GM20000 (cell line): ENCODE measurements at regions not wholly inside any gene's neighbourhood (a gene's known extent, or its start where the extent isn't known, plus 50 kb on each side); places are given as distances from the start of the nearest gene placed in this dataset.

ENCODE experiments used
- DNase-seq: peaks from one replicate; pipeline ENCODE4 v3.0.0; 2012; ENCODE audit warnings: low spot score
- TF ChIP-seq, protein P1 (sequence below): IDR thresholded peaks from 2 replicates; pipeline ENCODE4 v1.5.1; 2012; ENCODE audit warnings: mild to moderate bottlenecking, control low read depth; ENCODE audit errors: extremely low read depth, missing control alignments

DNA sequence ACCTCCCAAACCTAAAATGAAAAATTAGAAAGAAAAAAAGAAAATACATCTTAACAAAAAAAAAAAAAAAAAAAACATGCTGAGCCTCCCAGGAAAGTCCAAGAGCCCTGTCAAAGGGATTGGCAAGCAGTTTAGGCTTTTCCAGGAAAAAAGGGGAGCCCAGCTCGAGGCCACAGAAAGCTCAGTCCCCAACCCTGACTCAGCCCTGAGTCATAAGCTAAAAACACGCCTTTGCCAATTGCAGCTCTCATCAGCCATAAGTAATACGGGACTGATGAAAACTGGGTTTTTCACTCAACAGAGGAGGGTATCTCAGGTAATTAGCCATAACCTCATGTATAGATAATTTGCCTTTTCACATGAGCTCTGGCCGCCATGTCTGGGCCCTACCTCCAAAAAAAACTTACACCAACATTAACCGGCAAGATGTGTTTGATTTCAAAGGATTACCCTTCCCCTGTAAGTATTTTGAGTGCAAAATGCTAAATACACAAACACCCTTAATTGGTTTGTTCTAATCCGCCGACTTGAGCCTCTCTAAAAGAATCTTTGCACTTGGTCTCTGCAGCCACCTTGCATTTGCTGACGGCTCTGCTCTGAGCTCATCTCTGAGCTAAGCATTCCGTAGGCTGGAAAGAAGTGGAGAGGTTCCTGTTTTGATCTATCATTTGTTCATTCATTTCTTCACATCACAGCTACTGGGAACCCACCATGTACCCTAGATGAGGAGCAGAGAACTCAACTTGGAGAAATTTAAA, 319.2 kb downstream of the BCL11B start:
- no peak for DNase-seq
- TF ChIP-seq, protein P1, sequence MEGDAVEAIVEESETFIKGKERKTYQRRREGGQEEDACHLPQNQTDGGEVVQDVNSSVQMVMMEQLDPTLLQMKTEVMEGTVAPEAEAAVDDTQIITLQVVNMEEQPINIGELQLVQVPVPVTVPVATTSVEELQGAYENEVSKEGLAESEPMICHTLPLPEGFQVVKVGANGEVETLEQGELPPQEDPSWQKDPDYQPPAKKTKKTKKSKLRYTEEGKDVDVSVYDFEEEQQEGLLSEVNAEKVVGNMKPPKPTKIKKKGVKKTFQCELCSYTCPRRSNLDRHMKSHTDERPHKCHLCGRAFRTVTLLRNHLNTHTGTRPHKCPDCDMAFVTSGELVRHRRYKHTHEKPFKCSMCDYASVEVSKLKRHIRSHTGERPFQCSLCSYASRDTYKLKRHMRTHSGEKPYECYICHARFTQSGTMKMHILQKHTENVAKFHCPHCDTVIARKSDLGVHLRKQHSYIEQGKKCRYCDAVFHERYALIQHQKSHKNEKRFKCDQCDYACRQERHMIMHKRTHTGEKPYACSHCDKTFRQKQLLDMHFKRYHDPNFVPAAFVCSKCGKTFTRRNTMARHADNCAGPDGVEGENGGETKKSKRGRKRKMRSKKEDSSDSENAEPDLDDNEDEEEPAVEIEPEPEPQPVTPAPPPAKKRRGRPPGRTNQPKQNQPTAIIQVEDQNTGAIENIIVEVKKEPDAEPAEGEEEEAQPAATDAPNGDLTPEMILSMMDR: no peak

DNA sequence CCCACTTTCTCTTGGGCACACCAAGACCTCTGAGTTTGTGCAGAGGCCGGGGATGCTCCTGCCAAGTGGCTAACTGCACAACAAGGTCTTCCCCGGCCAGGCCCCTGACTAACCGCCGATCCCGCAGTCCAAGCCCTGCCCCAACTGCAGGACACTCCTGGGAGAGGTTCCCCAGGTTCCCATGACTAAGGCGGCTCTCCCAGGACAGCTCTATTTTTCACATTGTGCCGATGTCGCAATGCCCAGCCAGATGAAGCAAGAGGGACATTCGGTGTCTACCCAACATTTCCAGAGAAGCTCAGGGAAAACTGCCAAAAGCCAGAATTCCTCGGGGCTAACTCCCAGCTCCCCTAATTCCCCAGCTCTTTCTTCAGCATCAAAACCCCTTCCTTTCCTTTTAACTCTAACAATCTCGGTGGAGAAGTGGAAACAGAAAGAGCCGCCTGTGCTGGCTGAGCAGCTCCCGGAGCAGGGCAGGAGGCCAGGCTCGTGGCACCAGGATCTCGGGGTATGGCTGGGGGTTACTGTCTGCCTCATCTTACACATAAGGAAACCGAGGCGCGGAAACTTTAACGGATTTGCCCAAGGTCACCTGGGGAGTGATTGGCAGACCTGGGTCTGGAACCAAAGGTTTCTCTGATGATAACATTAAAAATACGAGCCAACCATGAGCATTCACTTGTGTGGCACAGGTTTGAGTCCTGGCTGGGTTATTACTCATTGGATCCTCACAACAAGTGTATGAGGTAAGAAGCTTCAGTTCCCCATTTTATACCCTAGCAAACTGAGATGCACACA, 318.2 kb downstream of the BCL11B start:
- DNase-seq: no peak
- TF ChIP-seq, protein P1: no peak

GRCh38 chr14:98954349-98955000, 317.5 kb downstream of the BCL11B start:
- DNase-seq: no peak
- TF ChIP-seq, protein P1: no peak

DNA sequence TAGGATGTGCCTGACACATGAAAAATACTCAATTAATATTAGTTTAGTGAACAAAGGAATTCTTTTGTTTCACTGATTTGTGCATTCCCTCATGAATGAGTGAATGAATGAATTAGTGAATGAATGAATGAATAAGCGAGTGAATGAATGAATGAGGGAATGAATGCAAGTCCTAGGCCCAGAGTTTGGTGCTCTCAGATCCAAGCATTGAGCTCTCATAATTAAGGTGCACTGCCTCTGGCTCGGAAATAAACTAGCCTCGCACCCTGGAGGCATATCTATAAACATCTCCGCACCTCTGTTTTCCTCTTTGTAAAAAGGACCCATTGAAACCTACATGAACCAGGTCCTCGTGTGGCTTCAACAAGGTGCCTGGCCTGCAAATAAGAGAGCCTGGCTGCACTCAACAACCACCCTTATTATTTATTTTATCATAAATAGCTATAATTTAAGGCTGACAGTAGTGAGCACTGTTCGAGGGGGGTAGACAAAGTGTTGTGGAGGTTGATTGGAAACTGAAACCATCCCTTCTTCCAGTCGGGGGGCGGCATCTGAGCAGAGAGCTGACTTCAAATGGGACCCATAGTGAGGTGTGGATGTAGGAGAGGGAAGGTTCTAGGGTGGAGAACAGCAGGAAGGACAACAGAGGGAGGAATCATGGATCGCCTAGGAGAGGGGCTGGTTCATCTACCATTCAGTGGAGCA, 316.8 kb downstream of the BCL11B start:
- DNase-seq: no peak
- TF ChIP-seq, protein P1: no peak

GRCh38 chr14:98955741-98956070, 316.3 kb downstream of the BCL11B start:
- DNase-seq: no peak
- TF ChIP-seq, protein P1: no peak

DNA sequence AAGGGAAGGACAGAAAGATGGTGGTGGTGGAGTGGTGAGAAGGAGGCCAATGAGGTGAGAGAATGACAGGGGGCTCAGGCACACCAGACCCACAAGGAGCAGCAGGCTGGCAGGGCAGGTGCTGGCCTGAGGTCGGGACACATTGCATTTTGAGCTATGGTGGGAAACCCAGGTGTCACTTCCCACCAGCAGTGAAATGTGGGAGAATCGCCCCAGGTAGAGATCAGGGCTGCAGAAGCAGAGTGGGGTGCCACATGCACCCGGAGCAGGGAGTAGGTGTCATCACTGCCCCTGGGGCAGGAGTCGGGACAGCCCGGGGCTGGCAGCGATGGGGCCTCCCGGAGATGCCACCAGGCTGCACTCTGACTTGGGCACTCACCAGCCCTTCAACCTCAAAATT, 315.8 kb downstream of the BCL11B start:
- no peak for DNase-seq

More for the DNA sequence above, 315.8 kb downstream of the BCL11B start:
- TF ChIP-seq, protein P1: no peak
